ENCODE measurements at regions not wholly inside any gene's neighbourhood (a gene's known extent, or its start where the extent isn't known, plus 50 kb on each side); places are given as distances from the start of the nearest gene placed in this dataset.

DNA sequence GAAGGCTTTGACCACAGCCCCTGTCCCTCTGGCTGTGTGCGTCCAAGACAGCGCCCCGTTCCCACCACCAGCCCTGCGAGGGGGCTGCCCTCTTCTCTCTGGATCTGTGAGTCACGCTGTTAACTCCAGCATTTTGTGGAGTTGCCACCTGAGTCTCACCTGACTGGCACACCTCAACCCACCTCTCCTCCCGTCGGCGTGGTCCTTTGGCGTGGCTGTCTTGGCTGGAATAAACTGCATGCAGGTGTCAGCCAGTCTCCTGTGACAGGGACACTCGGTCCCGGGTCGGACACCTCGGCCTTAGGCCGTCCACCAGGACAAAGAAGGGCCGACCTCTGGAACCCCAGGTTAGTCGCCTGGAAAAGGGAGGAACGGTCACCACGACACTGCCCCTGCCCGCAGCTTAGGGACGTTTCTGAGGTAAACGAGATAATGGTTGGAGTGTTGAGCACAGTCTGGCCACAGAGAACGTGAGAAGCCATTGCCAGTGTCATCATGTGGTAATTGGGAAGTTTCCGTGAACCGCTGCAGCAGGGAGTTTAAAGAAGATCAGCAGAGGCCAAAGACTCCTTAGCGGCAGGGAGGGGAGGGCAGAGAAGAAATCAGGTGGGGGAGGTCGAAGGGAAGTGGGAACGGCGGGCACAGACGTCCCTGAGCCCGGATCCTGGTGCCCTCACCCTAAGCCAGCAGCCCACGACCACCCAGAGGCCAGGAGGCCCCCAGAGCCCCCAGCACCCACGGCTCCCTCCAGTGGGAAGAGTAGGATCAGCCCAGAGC, 73.6 kb upstream of the FAM20C start:
- TF ChIP-seq CEBPB (IDR thresholded peaks at IDR 0.05; ENCODE audit: low read depth) (no peak), EZH2phosphoT487 (IDR thresholded peaks at IDR 0.05; ENCODE audit: borderline replicate concordance) (no peak), POLR2A (IDR thresholded peaks at IDR 0.05; ENCODE audit: borderline replicate concordance, extremely low read depth, insufficient read depth, insufficient read length) (no peak), POLR2AphosphoS5 (IDR thresholded peaks at IDR 0.05; ENCODE audit: low read depth, low read length) (no peak), ZFX (IDR thresholded peaks at IDR 0.05) (no peak), FOSL1 (IDR thresholded peaks at IDR 0.05; ENCODE audit: low read depth) (no peak), SP1 (IDR thresholded peaks at IDR 0.05; ENCODE audit: low read depth) (no peak), EZH2 (IDR thresholded peaks at IDR 0.05) (no peak), SIN3A (IDR thresholded peaks at IDR 0.05; ENCODE audit: low read depth) (no peak)
- TF ChIP-seq, protein P1, sequence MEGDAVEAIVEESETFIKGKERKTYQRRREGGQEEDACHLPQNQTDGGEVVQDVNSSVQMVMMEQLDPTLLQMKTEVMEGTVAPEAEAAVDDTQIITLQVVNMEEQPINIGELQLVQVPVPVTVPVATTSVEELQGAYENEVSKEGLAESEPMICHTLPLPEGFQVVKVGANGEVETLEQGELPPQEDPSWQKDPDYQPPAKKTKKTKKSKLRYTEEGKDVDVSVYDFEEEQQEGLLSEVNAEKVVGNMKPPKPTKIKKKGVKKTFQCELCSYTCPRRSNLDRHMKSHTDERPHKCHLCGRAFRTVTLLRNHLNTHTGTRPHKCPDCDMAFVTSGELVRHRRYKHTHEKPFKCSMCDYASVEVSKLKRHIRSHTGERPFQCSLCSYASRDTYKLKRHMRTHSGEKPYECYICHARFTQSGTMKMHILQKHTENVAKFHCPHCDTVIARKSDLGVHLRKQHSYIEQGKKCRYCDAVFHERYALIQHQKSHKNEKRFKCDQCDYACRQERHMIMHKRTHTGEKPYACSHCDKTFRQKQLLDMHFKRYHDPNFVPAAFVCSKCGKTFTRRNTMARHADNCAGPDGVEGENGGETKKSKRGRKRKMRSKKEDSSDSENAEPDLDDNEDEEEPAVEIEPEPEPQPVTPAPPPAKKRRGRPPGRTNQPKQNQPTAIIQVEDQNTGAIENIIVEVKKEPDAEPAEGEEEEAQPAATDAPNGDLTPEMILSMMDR (IDR thresholded peaks at IDR 0.05 in 2 of 3, conservative IDR thresholded peaks at IDR 0.05 in 1 of 3; ENCODE audit: borderline replicate concordance in 1 of 3, insufficient read depth in 1 of 3, low read depth in 2 of 3, low read length in 2 of 3), result no peak
- TF ChIP-seq, protein P2, sequence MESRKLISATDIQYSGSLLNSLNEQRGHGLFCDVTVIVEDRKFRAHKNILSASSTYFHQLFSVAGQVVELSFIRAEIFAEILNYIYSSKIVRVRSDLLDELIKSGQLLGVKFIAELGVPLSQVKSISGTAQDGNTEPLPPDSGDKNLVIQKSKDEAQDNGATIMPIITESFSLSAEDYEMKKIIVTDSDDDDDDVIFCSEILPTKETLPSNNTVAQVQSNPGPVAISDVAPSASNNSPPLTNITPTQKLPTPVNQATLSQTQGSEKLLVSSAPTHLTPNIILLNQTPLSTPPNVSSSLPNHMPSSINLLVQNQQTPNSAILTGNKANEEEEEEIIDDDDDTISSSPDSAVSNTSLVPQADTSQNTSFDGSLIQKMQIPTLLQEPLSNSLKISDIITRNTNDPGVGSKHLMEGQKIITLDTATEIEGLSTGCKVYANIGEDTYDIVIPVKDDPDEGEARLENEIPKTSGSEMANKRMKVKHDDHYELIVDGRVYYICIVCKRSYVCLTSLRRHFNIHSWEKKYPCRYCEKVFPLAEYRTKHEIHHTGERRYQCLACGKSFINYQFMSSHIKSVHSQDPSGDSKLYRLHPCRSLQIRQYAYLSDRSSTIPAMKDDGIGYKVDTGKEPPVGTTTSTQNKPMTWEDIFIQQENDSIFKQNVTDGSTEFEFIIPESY (IDR thresholded peaks at IDR 0.05; ENCODE audit: extremely low read depth, insufficient replicate concordance, low read length), result no peak
- TF ChIP-seq, protein P3, sequence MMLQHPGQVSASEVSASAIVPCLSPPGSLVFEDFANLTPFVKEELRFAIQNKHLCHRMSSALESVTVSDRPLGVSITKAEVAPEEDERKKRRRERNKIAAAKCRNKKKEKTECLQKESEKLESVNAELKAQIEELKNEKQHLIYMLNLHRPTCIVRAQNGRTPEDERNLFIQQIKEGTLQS (IDR thresholded peaks at IDR 0.05), result no peak
- TF ChIP-seq, protein P4, sequence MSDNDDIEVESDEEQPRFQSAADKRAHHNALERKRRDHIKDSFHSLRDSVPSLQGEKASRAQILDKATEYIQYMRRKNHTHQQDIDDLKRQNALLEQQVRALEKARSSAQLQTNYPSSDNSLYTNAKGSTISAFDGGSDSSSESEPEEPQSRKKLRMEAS (IDR thresholded peaks at IDR 0.05), result no peak
